Testis (tissue), 2 donors: ENCODE measurements at regions not wholly inside any gene's neighbourhood (a gene's known extent, or its start where the extent isn't known, plus 50 kb on each side); places are given as distances from the start of the nearest gene placed in this dataset.

Source experiments
- DNase-seq: peaks from one replicate; pipeline ENCODE4 v3.0.0-alpha.2; 2019
- H3K27ac ChIP-seq, 2 donors: fragments of 200-600 bp; sonication (generic); one replicate each; pipeline ENCODE4 v1.5.1; 2019
- H3K27me3 ChIP-seq: fragments of 200-600 bp; sonication (generic); one replicate; pipeline ENCODE4 v1.5.1; 2019
- H3K36me3 ChIP-seq: fragments of 200-600 bp; sonication (generic); one replicate; pipeline ENCODE4 v1.5.1; 2017; ENCODE audit warnings: low read depth; ENCODE audit errors: missing control alignments
- H3K4me1 ChIP-seq: fragments of 200-600 bp; sonication (generic); one replicate; pipeline ENCODE4 v1.5.1; 2019
- H3K4me3 ChIP-seq, 2 donors: fragments of 200-600 bp; sonication (generic); one replicate each; pipeline ENCODE4 v1.5.1; 2017 to 2019
- H3K9me3 ChIP-seq: fragments of 200-600 bp; sonication (generic); one replicate; pipeline ENCODE4 v1.5.1; 2017
- CTCF ChIP-seq, 3 experiments: fragments of 450-650 bp in 2 of 3; fragments of 200-600 bp in 1 of 3; sonication (generic) in 1 of 3; IDR thresholded peaks; one replicate each; pipeline ENCODE4 v1.5.1; 2016 to 2019; ENCODE audit warnings: antibody characterized with exemption in 3 of 3, mild to moderate bottlenecking in 2 of 3, moderate library complexity in 1 of 3
- POLR2A ChIP-seq: fragments of 450-650 bp; IDR thresholded peaks from one replicate; pipeline ENCODE4 v1.6.1; 2017; ENCODE audit warnings: antibody characterized with exemption, mild to moderate bottlenecking, moderate library complexity
- WGBS, 2 donors: methylation state at CpG; one replicate each; pipeline ENCODE4 v1.1.5; 2018; 5-methylcytosine and 5-hydroxymethylcytosine counted together
- intact Hi-C: fragments of 100-400 bp; cut with DNase I; formaldehyde crosslinking; loops from one replicate; pipeline ENCODE4 v1.15.1; 2023; ENCODE audit warnings: low total_unique reads

GRCh38 chr5:67291671-67292070 lies 95.1 kb upstream of the CD180 start:
- no peaks in the 10 kb centered on the region for H3K27me3 ChIP-seq
- H3K4me1 ChIP-seq = no peaks in the 10 kb centered on the region
- H3K9me3 ChIP-seq = no peaks in the 10 kb centered on the region
- no peak for DNase-seq
- no peak overlapping the region for H3K4me3 ChIP-seq
- TF ChIP-seq POLR2A = no peak
- TF ChIP-seq CTCF (IDR thresholded peaks at IDR 0.05) = no peak
- no peak overlapping the region for H3K27ac ChIP-seq
- intact Hi-C loops = no loop called here
- no peaks in the 10 kb centered on the region for H3K36me3 ChIP-seq
- 76 to 79% methylated on average over 7 of the region's 7 CpGs for WGBS, 2 donors

- Histone ChIP-seq H3K36me3 (no peaks in the 10 kb centered on the region), H3K4me1 (no peaks in the 10 kb centered on the region), H3K4me3 (no peak overlapping the region), H3K9me3 (no peaks in the 10 kb centered on the region), H3K27me3 (no peaks in the 10 kb centered on the region), H3K27ac (no peak overlapping the region)
- no peak for TF ChIP-seq CTCF (IDR thresholded peaks at IDR 0.05)
- no peak for TF ChIP-seq POLR2A
- intact Hi-C loops = no loop called here
- no peak for DNase-seq
- WGBS, 2 donors = 84 to 90% methylated on average over 4 of the region's 4 CpGs
These were observed 94.5 kb upstream of the CD180 start for GRCh38 chr5:67291066-67291465.

- no peaks in the 10 kb centered on the region for H3K27me3 ChIP-seq
- whole genome bisulfite sequencing, 2 donors = 89 to 91% methylated on average over 3 of the region's 3 CpGs
- no peak for DNase-seq
- no peaks in the 10 kb centered on the region for H3K36me3 ChIP-seq
- TF ChIP-seq POLR2A (no peak), CTCF (IDR thresholded peaks at IDR 0.05) (no peak)
- H3K4me1 ChIP-seq = no peaks in the 10 kb centered on the region
- no peaks in the 10 kb centered on the region for H3K9me3 ChIP-seq
- H3K27ac ChIP-seq = no peak overlapping the region
- no peak overlapping the region for H3K4me3 ChIP-seq
- intact Hi-C loops = no loop called here
These were observed 94.1 kb upstream of the CD180 start for GRCh38 chr5:67290655-67291054.

- WGBS, 2 donors = 74 to 88% methylated on average over 4 of the region's 4 CpGs
- H3K36me3 ChIP-seq = no peaks in the 10 kb centered on the region
- intact Hi-C loops = no loop called here
- H3K4me1 ChIP-seq = no peaks in the 10 kb centered on the region
- H3K9me3 ChIP-seq = no peaks in the 10 kb centered on the region
- no peak for TF ChIP-seq POLR2A
- TF ChIP-seq CTCF (IDR thresholded peaks at IDR 0.05) = no peak
- H3K27ac ChIP-seq = no peak overlapping the region
- no peaks in the 10 kb centered on the region for H3K27me3 ChIP-seq
- no peak overlapping the region for H3K4me3 ChIP-seq
- DNase-seq = no peak
These were observed 93.3 kb upstream of the CD180 start for GRCh38 chr5:67289763-67290521.
